CD14-positive monocyte (primary cell): ENCODE measurements at regions not wholly inside any gene's neighbourhood (a gene's known extent, or its start where the extent isn't known, plus 50 kb on each side); places are given as distances from the start of the nearest gene placed in this dataset.

Source experiments
- DNase-seq, 3 donors: peaks; one replicate each; pipeline ENCODE4 v3.0.0-alpha.2; 2011 to 2022
- H2AFZ ChIP-seq: 2 replicates; pipeline ENCODE4 v1.6.0; 2012; ENCODE audit warnings: mild to moderate bottlenecking, low read depth, low read length, inconsistent platforms; ENCODE audit not compliant: insufficient read depth, poor library complexity, severe bottlenecking
- H3K27ac ChIP-seq, 2 donors: 1 replicate in 1 of 2; 2 replicates in 1 of 2; pipeline ENCODE4 v1.5.1; 2012 to 2013; ENCODE audit warnings: low read length in 2 of 2, control low read depth in 1 of 2, inconsistent platforms in 1 of 2, low read depth in 1 of 2, mild to moderate bottlenecking in 1 of 2
- H3K27me3 ChIP-seq, 2 donors: one replicate each; pipeline versions ENCODE4 v1.6.0 to v1.6.1; 2011 to 2013; ENCODE audit warnings: low read length in 2 of 2; ENCODE audit not compliant: control insufficient read depth in 2 of 2, insufficient read depth in 2 of 2
- H3K36me3 ChIP-seq, 2 donors: replicated peaks in 1 of 2; 1 replicate in 1 of 2; 2 replicates in 1 of 2; pipeline versions ENCODE4 v1.5.1 to v1.6.1; 2012 to 2013; ENCODE audit warnings: low read length in 2 of 2, control low read depth in 1 of 2, inconsistent platforms in 1 of 2, mild to moderate bottlenecking in 1 of 2; ENCODE audit not compliant: insufficient read depth in 2 of 2, control insufficient read depth in 1 of 2
- H3K4me1 ChIP-seq, 2 donors: 1 replicate in 1 of 2; 2 replicates in 1 of 2; pipeline versions ENCODE4 v1.5.1 to v1.6.1; 2012 to 2013; ENCODE audit warnings: low read length in 2 of 2, control low read depth in 1 of 2, inconsistent platforms in 1 of 2, mild to moderate bottlenecking in 1 of 2, moderate library complexity in 1 of 2; ENCODE audit not compliant: insufficient read depth in 2 of 2, control insufficient read depth in 1 of 2
- H3K4me2 ChIP-seq: replicated peaks from 2 replicates; pipeline ENCODE3; 2012; ENCODE audit warnings: low read length, moderate library complexity, mild to moderate bottlenecking; ENCODE audit not compliant: poor library complexity, severe bottlenecking; ENCODE audit errors: extremely low read depth
- H3K4me3 ChIP-seq, 3 experiments: fragments of 200-600 bp in 1 of 3; sonication (generic) in 1 of 3; replicated peaks in 1 of 3; 1 replicate in 2 of 3; 2 replicates in 1 of 3; pipeline ENCODE4 v1.5.1; 2011 to 2013; ENCODE audit warnings: low read length in 3 of 3, mild to moderate bottlenecking in 3 of 3, control low read depth in 2 of 3, low read depth in 2 of 3, inconsistent platforms in 1 of 3, moderate library complexity in 1 of 3
- H3K79me2 ChIP-seq: 2 replicates; pipeline ENCODE4 v1.6.0; 2012; ENCODE audit warnings: mild to moderate bottlenecking, control low read depth, inconsistent platforms, low read length, moderate library complexity; ENCODE audit not compliant: insufficient read depth
- H3K9ac ChIP-seq: 2 replicates; pipeline ENCODE4 v1.6.0; 2017; ENCODE audit warnings: low read length, mild to moderate bottlenecking; ENCODE audit not compliant: insufficient read depth, poor library complexity, severe bottlenecking
- H3K9me3 ChIP-seq, 2 donors: replicated peaks in 1 of 2; 1 replicate in 1 of 2; 2 replicates in 1 of 2; pipeline versions ENCODE4 v1.5.1 to v1.6.1; 2012 to 2013; ENCODE audit warnings: low read length in 2 of 2, control low read depth in 1 of 2; ENCODE audit not compliant: control insufficient read depth in 1 of 2, insufficient read depth in 1 of 2
- H4K20me1 ChIP-seq: 2 replicates; pipeline ENCODE4 v1.6.0; 2012; ENCODE audit warnings: mild to moderate bottlenecking, low read length, control low read depth, moderate library complexity; ENCODE audit not compliant: insufficient read depth
- H3K27ac Mint-ChIP-seq, 7 donors: one replicate each; pipeline ENCODE4 v1.8.0; 2020; ENCODE audit warnings: mild to moderate bottlenecking in 7 of 7, mixed read lengths in 7 of 7, moderate library complexity in 6 of 7, inconsistent platforms in 2 of 7
- H3K27me3 Mint-ChIP-seq, 3 donors: one replicate each; pipeline ENCODE4 v1.8.0; 2021 to 2022; ENCODE audit warnings: low read depth in 3 of 3, mild to moderate bottlenecking in 3 of 3, mixed read lengths in 3 of 3, moderate library complexity in 3 of 3, inconsistent platforms in 1 of 3
- H3K36me3 Mint-ChIP-seq, 2 donors: one replicate each; pipeline ENCODE4 v1.8.0; 2020; ENCODE audit warnings: mixed read lengths in 2 of 2, inconsistent platforms in 1 of 2, mild to moderate bottlenecking in 1 of 2
- H3K4me1 Mint-ChIP-seq: one replicate; pipeline ENCODE4 v1.8.0; 2020; ENCODE audit warnings: mild to moderate bottlenecking, mixed read lengths
- H3K4me3 Mint-ChIP-seq, 2 donors: one replicate each; pipeline ENCODE4 v1.8.0; 2020; ENCODE audit warnings: mild to moderate bottlenecking in 2 of 2, mixed read lengths in 2 of 2, moderate library complexity in 1 of 2
- H3K9me3 Mint-ChIP-seq, 7 donors: one replicate each; pipeline ENCODE4 v1.8.0; 2020 to 2022; ENCODE audit warnings: mixed read lengths in 7 of 7, mild to moderate bottlenecking in 6 of 7, moderate library complexity in 6 of 7, inconsistent platforms in 2 of 7
- CTCF ChIP-seq: fragments of 200-600 bp; IDR thresholded peaks from one replicate; pipeline ENCODE4 v1.8.0; 2022; ENCODE audit warnings: antibody characterized with exemption, mild to moderate bottlenecking
- WGBS: methylation state at CpG from one replicate; pipeline ENCODE4 v1.1.5; 2013; ENCODE audit warnings: missing lambda C conversion rate; ENCODE audit not compliant: insufficient coverage; 5-methylcytosine and 5-hydroxymethylcytosine counted together
- intact Hi-C, 2 donors: fragments of 100-400 bp; cut with micrococcal nuclease; formaldehyde crosslinking; loops; one replicate each; pipeline versions ENCODE4 v1.15.0 to v1.15.1; 2023

- Histone ChIP-seq H3K27ac (no peak overlapping the region), H2AFZ (no peak overlapping the region), H3K9ac (no peak overlapping the region), H3K27me3 (no peaks in the 10 kb centered on the region), H3K79me2 (no peaks in the 10 kb centered on the region), H3K36me3 (no peaks in the 10 kb centered on the region), H3K4me3 (no peak overlapping the region), H3K4me1 (no peaks in the 10 kb centered on the region), H3K4me2 (no peak overlapping the region), H3K9me3 (no peaks in the 10 kb centered on the region), H4K20me1 (no peaks in the 10 kb centered on the region)
- no peak overlapping the region for H3K27ac Mint-ChIP-seq
- intact Hi-C loops, result no loop called here
- no peaks in the 10 kb centered on the region for H3K27me3 Mint-ChIP-seq
- no peaks in the 10 kb centered on the region for H3K4me1 Mint-ChIP-seq
- TF ChIP-seq CTCF, result no peak
- H3K9me3 Mint-ChIP-seq, result peaks cover 0 to 9% (median 4%) of the 10 kb centered on the region in 7 donors
- no peak overlapping the region for H3K4me3 Mint-ChIP-seq
- no peaks in the 10 kb centered on the region for H3K36me3 Mint-ChIP-seq
- DNase-seq, result no peak
These were observed 1087.0 kb upstream of the LRRTM3 start for GRCh38 chr10:65838811-65839210.

- Histone ChIP-seq H2AFZ (no peak overlapping the region), H3K4me2 (no peak overlapping the region), H3K79me2 (no peaks in the 10 kb centered on the region), H3K27ac (no peak overlapping the region), H4K20me1 (no peaks in the 10 kb centered on the region), H3K4me1 (no peaks in the 10 kb centered on the region), H3K36me3 (no peaks in the 10 kb centered on the region), H3K9ac (no peak overlapping the region), H3K27me3 (no peaks in the 10 kb centered on the region), H3K9me3 (no peaks in the 10 kb centered on the region), H3K4me3 (no peak overlapping the region)
- no peak overlapping the region for H3K4me3 Mint-ChIP-seq
- WGBS, result no CpG with 5 or more reads among the region's 3 CpGs
- no peaks in the 10 kb centered on the region for H3K36me3 Mint-ChIP-seq
- no peak for DNase-seq
- H3K27ac Mint-ChIP-seq, result no peak overlapping the region
- intact Hi-C loops, result no loop called here
- H3K27me3 Mint-ChIP-seq, result no peaks in the 10 kb centered on the region
- peaks cover 0 to 9% (median 8%) of the 10 kb centered on the region in 7 donors for H3K9me3 Mint-ChIP-seq
- no peak for TF ChIP-seq CTCF
- H3K4me1 Mint-ChIP-seq, result no peaks in the 10 kb centered on the region
These were observed 1082.6 kb upstream of the LRRTM3 start for GRCh38 chr10:65843203-65843602.
